ENCODE measurements at regions not wholly inside any gene's neighbourhood (a gene's known extent, or its start where the extent isn't known, plus 50 kb on each side); places are given as distances from the start of the nearest gene placed in this dataset.

DNA sequence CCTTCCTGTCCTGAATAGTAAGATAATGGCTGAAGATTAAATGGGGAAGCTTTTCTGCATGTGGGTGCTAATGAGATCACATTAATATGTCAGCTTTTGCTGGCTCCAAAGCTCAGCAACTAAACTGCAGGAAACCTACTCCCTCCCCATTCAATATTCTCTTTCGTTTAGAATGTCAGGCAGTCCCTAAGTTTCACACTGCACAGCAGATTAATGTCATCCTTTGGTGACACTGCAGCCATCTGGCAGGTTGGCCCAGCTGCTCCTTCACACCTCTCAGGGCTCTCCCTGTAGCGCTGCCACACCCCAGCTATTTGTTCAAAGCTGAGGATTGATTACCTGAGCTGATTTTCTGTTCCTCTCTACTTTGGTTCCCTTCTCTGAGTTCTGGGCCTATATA is 110.5 kb downstream of the KDR start:
- TF ChIP-seq POLR2AphosphoS5 (IDR thresholded peaks at IDR 0.05; ENCODE audit: low read depth, low read length) (no peak), TAF1 (IDR thresholded peaks at IDR 0.05; ENCODE audit: low read depth, low read length) (no peak), POLR2A (IDR thresholded peaks at IDR 0.05; ENCODE audit: low read depth, low read length) (no peak), PAX5 (IDR thresholded peaks at IDR 0.05; ENCODE audit: insufficient read depth, low read length, severe bottlenecking) (no peak), SPI1 (IDR thresholded peaks at IDR 0.05; ENCODE audit: low read depth, low read length) (no peak)
